Activated T-helper 1 cell treated with anti-CD3 and anti-CD28 coated beads, Interleukin-12 subunit alpha, Interleukin-12 subunit beta, Interleukin-2, Interleukin-4 antibody, amounts not matched to agents 30 ng/mL and 10 ng/mL and 1 ng/mL, durations not matched to agents 14 hours and 24 hours and 36 hours (primary cell): ENCODE measurements at regions not wholly inside any gene's neighbourhood (a gene's known extent, or its start where the extent isn't known, plus 50 kb on each side); places are given as distances from the start of the nearest gene placed in this dataset.

Experiments
- DNase-seq: peaks from one replicate; pipeline ENCODE4 v3.0.0; 2021; ENCODE audit warnings: low spot score
- H3K27ac Mint-ChIP-seq: one replicate; pipeline ENCODE4 v1.8.0; 2021; ENCODE audit warnings: mild to moderate bottlenecking, mixed read lengths
- H3K27me3 Mint-ChIP-seq: one replicate; pipeline ENCODE4 v1.8.0; 2022; ENCODE audit warnings: mild to moderate bottlenecking, moderate library complexity, mixed read lengths; ENCODE audit not compliant: insufficient read depth
- H3K36me3 Mint-ChIP-seq: one replicate; pipeline ENCODE4 v1.8.0; 2021; ENCODE audit warnings: low read depth, mixed read lengths
- H3K4me1 Mint-ChIP-seq: one replicate; pipeline ENCODE4 v1.8.0; 2021; ENCODE audit warnings: low read depth, mixed read lengths
- H3K4me3 Mint-ChIP-seq: one replicate; pipeline ENCODE4 v1.8.0; 2021; ENCODE audit warnings: mild to moderate bottlenecking, moderate library complexity, mixed read lengths
- H3K9me3 Mint-ChIP-seq: one replicate; pipeline ENCODE4 v1.8.0; 2021; ENCODE audit warnings: mixed read lengths
- intact Hi-C: fragments of 100-400 bp; cut with micrococcal nuclease; formaldehyde crosslinking; loops from one replicate; pipeline ENCODE4 v1.15.1; 2024

- Mint-ChIP-seq H3K4me1 (no peaks in the 10 kb centered on the region), H3K4me3 (no peak overlapping the region), H3K9me3 (no peaks in the 10 kb centered on the region), H3K36me3 (no peaks in the 10 kb centered on the region), H3K27me3 (no peaks in the 10 kb centered on the region), H3K27ac (no peak overlapping the region)
- intact Hi-C loops, result no loop called here
- no peak for DNase-seq
Observed at GRCh38 chr1:82398357-82398756, 597.6 kb downstream of the ADGRL2 start.

- no peaks in the 10 kb centered on the region for H3K9me3 Mint-ChIP-seq
- H3K27ac Mint-ChIP-seq, result no peak overlapping the region
- intact Hi-C loops, result no loop called here
Observed at GRCh38 chr1:82395440-82395839, 594.7 kb downstream of the ADGRL2 start.

GRCh38 chr1:82392946-82393345 lies 592.2 kb downstream of the ADGRL2 start:
- Mint-ChIP-seq H3K4me3 (no peak overlapping the region), H3K9me3 (no peaks in the 10 kb centered on the region)

More at GRCh38 chr1:82395440-82395839, 594.7 kb downstream of the ADGRL2 start:
- Mint-ChIP-seq H3K4me3 (no peak overlapping the region), H3K4me1 (no peaks in the 10 kb centered on the region), H3K27me3 (no peaks in the 10 kb centered on the region), H3K36me3 (no peaks in the 10 kb centered on the region)
- no peak for DNase-seq

GRCh38 chr1:82392513-82392912 lies 591.8 kb downstream of the ADGRL2 start:
- Mint-ChIP-seq H3K27ac (no peak overlapping the region), H3K9me3 (no peaks in the 10 kb centered on the region), H3K36me3 (no peaks in the 10 kb centered on the region), H3K27me3 (no peaks in the 10 kb centered on the region), H3K4me1 (no peaks in the 10 kb centered on the region), H3K4me3 (no peak overlapping the region)
- intact Hi-C loops, result no loop called here
- DNase-seq, result no peak

More at GRCh38 chr1:82392946-82393345, 592.2 kb downstream of the ADGRL2 start:
- Mint-ChIP-seq H3K36me3 (no peaks in the 10 kb centered on the region), H3K27me3 (no peaks in the 10 kb centered on the region), H3K27ac (no peak overlapping the region), H3K4me1 (no peaks in the 10 kb centered on the region)
- intact Hi-C loops, result no loop called here
- no peak for DNase-seq

GRCh38 chr1:82391712-82392111 lies 591.0 kb downstream of the ADGRL2 start:
- Mint-ChIP-seq H3K4me3 (no peak overlapping the region), H3K36me3 (no peaks in the 10 kb centered on the region), H3K27ac (no peak overlapping the region), H3K9me3 (no peaks in the 10 kb centered on the region), H3K27me3 (no peaks in the 10 kb centered on the region), H3K4me1 (no peaks in the 10 kb centered on the region)
- DNase-seq, result no peak
- intact Hi-C loops, result no loop called here

GRCh38 chr1:82390627-82391026 lies 589.9 kb downstream of the ADGRL2 start:
- intact Hi-C loops, result no loop called here
- no peaks in the 10 kb centered on the region for H3K36me3 Mint-ChIP-seq
- H3K27ac Mint-ChIP-seq, result no peak overlapping the region
- H3K27me3 Mint-ChIP-seq, result no peaks in the 10 kb centered on the region
- no peaks in the 10 kb centered on the region for H3K4me1 Mint-ChIP-seq
- H3K9me3 Mint-ChIP-seq, result no peaks in the 10 kb centered on the region
- no peak overlapping the region for H3K4me3 Mint-ChIP-seq
- no peak for DNase-seq

- Mint-ChIP-seq H3K27me3 (no peaks in the 10 kb centered on the region), H3K9me3 (no peaks in the 10 kb centered on the region), H3K27ac (no peak overlapping the region), H3K4me3 (no peak overlapping the region), H3K36me3 (no peaks in the 10 kb centered on the region), H3K4me1 (no peaks in the 10 kb centered on the region)
- intact Hi-C loops, result no loop called here
- DNase-seq, result no peak
Observed at GRCh38 chr1:82388679-82389078, 587.9 kb downstream of the ADGRL2 start.

- Mint-ChIP-seq H3K4me1 (no peaks in the 10 kb centered on the region), H3K36me3 (no peaks in the 10 kb centered on the region), H3K27me3 (no peaks in the 10 kb centered on the region), H3K4me3 (no peak overlapping the region), H3K27ac (no peak overlapping the region), H3K9me3 (no peaks in the 10 kb centered on the region)
- no peak for DNase-seq
- intact Hi-C loops, result no loop called here
Observed at GRCh38 chr1:82387012-82387366, 586.3 kb downstream of the ADGRL2 start.

GRCh38 chr1:82386365-82387011 lies 585.8 kb downstream of the ADGRL2 start:
- no peak overlapping the region for H3K27ac Mint-ChIP-seq
- H3K36me3 Mint-ChIP-seq, result no peaks in the 10 kb centered on the region
- H3K27me3 Mint-ChIP-seq, result no peaks in the 10 kb centered on the region
- no peak for DNase-seq
- no peak overlapping the region for H3K4me3 Mint-ChIP-seq
- H3K9me3 Mint-ChIP-seq, result no peaks in the 10 kb centered on the region
- no peaks in the 10 kb centered on the region for H3K4me1 Mint-ChIP-seq
- intact Hi-C loops, result no loop called here

- intact Hi-C loops, result no loop called here
- H3K27me3 Mint-ChIP-seq, result no peaks in the 10 kb centered on the region
- no peak for DNase-seq
- no peaks in the 10 kb centered on the region for H3K9me3 Mint-ChIP-seq
- no peak overlapping the region for H3K4me3 Mint-ChIP-seq
- H3K27ac Mint-ChIP-seq, result no peak overlapping the region
- no peaks in the 10 kb centered on the region for H3K36me3 Mint-ChIP-seq
- H3K4me1 Mint-ChIP-seq, result no peaks in the 10 kb centered on the region
Observed at GRCh38 chr1:82384776-82385175, 584.0 kb downstream of the ADGRL2 start.

- H3K27me3 Mint-ChIP-seq, result no peaks in the 10 kb centered on the region
- intact Hi-C loops, result no loop called here
- no peaks in the 10 kb centered on the region for H3K4me1 Mint-ChIP-seq
- H3K4me3 Mint-ChIP-seq, result no peak overlapping the region
- H3K36me3 Mint-ChIP-seq, result no peaks in the 10 kb centered on the region
- no peaks in the 10 kb centered on the region for H3K9me3 Mint-ChIP-seq
- H3K27ac Mint-ChIP-seq, result no peak overlapping the region
- DNase-seq, result no peak
Observed at GRCh38 chr1:82377201-82377884, 576.6 kb downstream of the ADGRL2 start.

- intact Hi-C loops, result no loop called here
- Mint-ChIP-seq H3K9me3 (no peaks in the 10 kb centered on the region), H3K27me3 (no peaks in the 10 kb centered on the region), H3K36me3 (no peaks in the 10 kb centered on the region), H3K4me1 (no peaks in the 10 kb centered on the region), H3K27ac (no peak overlapping the region), H3K4me3 (no peak overlapping the region)
- no peak for DNase-seq
Observed at GRCh38 chr1:82373710-82374109, 573.0 kb downstream of the ADGRL2 start.

- Mint-ChIP-seq H3K36me3 (no peaks in the 10 kb centered on the region), H3K27ac (no peak overlapping the region), H3K4me1 (no peaks in the 10 kb centered on the region), H3K9me3 (no peaks in the 10 kb centered on the region), H3K4me3 (no peak overlapping the region), H3K27me3 (no peaks in the 10 kb centered on the region)
- intact Hi-C loops, result no loop called here
- no peak for DNase-seq
Observed at GRCh38 chr1:82371844-82372498, 571.2 kb downstream of the ADGRL2 start.
